Right lobe of liver (tissue), 4 donors: ENCODE measurements at regions not wholly inside any gene's neighbourhood (a gene's known extent, or its start where the extent isn't known, plus 50 kb on each side); places are given as distances from the start of the nearest gene placed in this dataset.

Source experiments
- CTCF ChIP-seq, 4 donors: fragments of 200-600 bp in 3 of 4; fragments of 450-650 bp in 1 of 4; IDR thresholded peaks; one replicate each; pipeline versions ENCODE4 v1.5.1 to v1.8.0; 2016 to 2022; ENCODE audit warnings: antibody characterized with exemption in 4 of 4, mild to moderate bottlenecking in 2 of 4
- POLR2A ChIP-seq: fragments of 450-650 bp; IDR thresholded peaks from one replicate; pipeline ENCODE4 v1.6.1; 2017; ENCODE audit warnings: antibody characterized with exemption, mild to moderate bottlenecking
- donor health status: DM: no; HTN: no; CAD: no.
- donor health status: DM: no; HTN: no; CAD: no.
- donor health status: DM: no; HTN: yes; CAD: no.

- TF ChIP-seq CTCF (IDR thresholded peaks at IDR 0.05) = no peak
- TF ChIP-seq POLR2A = no peak
Observed at GRCh38 chr7:142638581-142638980, 110.7 kb upstream of the PRSS1 start.
